WI38 (cell line): ENCODE measurements at regions not wholly inside any gene's neighbourhood (a gene's known extent, or its start where the extent isn't known, plus 50 kb on each side); places are given as distances from the start of the nearest gene placed in this dataset.
"Not testable (repeated sequence)": the region's sequence is repeated elsewhere in the genome, so short reads cannot be mapped to it uniquely, and the experiment has no call there.

Experiments used
- H3K4me3 ChIP-seq: 2 replicates; pipeline ENCODE4 v1.5.1; 2011; ENCODE audit warnings: low read depth, mild to moderate bottlenecking, control low read depth, low read length
- TF ChIP-seq, protein P1 (sequence below): IDR thresholded peaks from 2 replicates; pipeline ENCODE4 v1.5.1; 2012; ENCODE audit warnings: low read depth, mild to moderate bottlenecking, control low read depth, low read length

GRCh38 chr3:82628385-82629014 lies 867.1 kb upstream of the GBE1 start:
- no peak overlapping the region for H3K4me3 ChIP-seq
- TF ChIP-seq, protein P1, sequence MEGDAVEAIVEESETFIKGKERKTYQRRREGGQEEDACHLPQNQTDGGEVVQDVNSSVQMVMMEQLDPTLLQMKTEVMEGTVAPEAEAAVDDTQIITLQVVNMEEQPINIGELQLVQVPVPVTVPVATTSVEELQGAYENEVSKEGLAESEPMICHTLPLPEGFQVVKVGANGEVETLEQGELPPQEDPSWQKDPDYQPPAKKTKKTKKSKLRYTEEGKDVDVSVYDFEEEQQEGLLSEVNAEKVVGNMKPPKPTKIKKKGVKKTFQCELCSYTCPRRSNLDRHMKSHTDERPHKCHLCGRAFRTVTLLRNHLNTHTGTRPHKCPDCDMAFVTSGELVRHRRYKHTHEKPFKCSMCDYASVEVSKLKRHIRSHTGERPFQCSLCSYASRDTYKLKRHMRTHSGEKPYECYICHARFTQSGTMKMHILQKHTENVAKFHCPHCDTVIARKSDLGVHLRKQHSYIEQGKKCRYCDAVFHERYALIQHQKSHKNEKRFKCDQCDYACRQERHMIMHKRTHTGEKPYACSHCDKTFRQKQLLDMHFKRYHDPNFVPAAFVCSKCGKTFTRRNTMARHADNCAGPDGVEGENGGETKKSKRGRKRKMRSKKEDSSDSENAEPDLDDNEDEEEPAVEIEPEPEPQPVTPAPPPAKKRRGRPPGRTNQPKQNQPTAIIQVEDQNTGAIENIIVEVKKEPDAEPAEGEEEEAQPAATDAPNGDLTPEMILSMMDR = no peak

DNA sequence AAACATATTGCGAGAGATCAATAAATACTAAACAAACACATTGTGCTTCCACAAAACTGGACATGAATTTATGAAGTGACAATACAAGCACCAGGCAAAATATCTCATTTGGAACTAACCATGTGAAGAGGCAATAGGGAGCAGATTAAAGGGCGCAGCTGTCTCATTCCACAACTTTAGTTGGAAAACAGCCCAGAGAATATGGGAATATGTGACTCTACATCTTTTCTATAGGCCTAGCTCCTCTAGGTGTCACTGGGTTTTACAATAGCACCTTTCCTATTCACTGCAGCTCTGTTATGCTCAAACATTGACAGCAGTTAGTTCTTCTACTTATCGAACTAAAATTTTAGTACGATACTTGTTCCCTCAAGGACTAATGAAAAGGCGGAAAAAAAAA lies 866.3 kb upstream of the GBE1 start:
- H3K4me3 ChIP-seq = no peak overlapping the region
- TF ChIP-seq, protein P1 = no peak

DNA sequence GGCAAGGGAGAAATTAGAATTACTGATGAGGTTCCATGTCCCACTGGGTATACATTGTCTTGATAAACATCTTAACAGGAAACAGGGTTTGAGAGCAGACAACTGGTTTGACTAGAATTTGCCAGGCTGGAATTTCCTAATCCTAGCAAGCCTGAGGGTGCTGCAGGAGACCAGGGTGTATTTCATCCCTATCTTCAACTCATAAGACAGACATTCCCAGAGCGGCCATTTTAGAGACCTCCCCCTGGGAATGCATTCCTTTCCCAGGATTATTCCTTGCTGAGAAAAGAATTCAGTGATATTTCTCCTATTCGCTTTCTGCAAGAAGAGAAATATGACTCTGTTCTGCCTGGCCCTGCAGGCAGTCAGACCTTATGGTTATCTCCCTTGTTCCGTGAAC lies 859.3 kb upstream of the GBE1 start:
- not testable (repeated sequence) for H3K4me3 ChIP-seq

DNA sequence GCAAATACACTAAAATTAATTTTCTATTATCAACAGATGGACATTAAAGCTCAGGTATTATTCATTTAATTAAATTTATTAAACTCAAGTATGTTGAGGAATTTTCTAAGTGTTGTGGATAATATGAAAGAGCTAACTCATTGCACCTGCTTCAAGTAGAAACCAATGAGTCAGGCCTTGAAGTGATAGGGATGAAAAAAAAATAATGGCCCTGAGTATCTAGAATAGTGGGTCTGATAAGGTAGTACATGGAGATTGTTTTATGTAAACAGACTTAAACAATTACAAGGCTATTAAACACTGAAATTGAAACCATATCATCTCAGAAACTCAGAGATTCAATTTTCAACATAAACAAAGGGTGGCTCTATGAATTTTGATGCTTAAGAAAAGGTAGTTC lies 857.1 kb upstream of the GBE1 start:
- H3K4me3 ChIP-seq = no peak overlapping the region
- TF ChIP-seq, protein P1 = no peak

DNA sequence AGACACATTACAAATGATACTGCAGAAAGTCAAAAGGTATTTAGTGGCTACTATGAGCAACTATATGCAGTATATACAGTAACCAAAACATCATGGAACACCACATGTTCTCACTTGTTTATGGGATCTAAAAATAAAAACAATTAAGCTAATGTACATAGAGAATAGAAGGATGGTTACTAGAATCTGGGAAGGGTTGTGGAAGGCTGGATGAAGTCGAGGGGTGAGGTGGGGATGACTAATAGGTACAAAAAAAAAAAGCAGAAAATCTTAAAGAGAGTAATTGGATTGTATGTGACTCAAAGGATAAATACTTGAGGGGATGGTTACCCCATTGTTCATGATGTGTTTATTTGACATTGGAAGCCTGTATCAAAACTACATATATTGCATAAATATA lies 848.8 kb upstream of the GBE1 start:
- TF ChIP-seq, protein P1 = no peak
- no peak overlapping the region for H3K4me3 ChIP-seq

- TF ChIP-seq, protein P1 = no peak
- H3K4me3 ChIP-seq = no peak overlapping the region
These were observed 845.9 kb upstream of the GBE1 start for GRCh38 chr3:82607391-82607790.

GRCh38 chr3:82596805-82597204 lies 835.4 kb upstream of the GBE1 start:
- TF ChIP-seq, protein P1 = no peak
- H3K4me3 ChIP-seq = no peak overlapping the region

DNA sequence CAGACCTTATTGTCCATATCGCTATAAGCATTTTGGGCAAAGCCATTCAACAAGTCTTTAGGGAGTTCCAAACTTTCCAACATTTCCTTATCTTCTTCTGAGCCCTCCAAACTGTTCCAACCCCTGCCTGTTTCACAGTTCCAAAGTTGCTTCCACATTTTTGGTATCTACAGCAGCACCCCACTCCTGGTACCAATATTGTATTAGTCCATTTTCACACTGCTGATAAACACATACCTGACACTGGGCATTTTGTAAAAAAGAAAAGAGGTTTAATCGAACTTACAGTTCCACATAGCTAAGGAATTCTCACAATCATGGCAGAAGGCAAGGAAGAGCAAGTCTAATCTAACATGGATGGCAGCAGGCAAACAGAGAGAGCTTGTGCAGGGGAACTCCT lies 834.1 kb upstream of the GBE1 start:
- no peak overlapping the region for H3K4me3 ChIP-seq
- TF ChIP-seq, protein P1 = no peak
